IMR-90 (cell line): ENCODE measurements at regions not wholly inside any gene's neighbourhood (a gene's known extent, or its start where the extent isn't known, plus 50 kb on each side); places are given as distances from the start of the nearest gene placed in this dataset.

Experiments used
- CTCF ChIP-seq: conservative IDR thresholded peaks from 2 replicates; pipeline ENCODE4 v1.5.1; 2012; ENCODE audit warnings: mild to moderate bottlenecking, low read depth, low read length, improper control_type of control experiment
- MXI1 ChIP-seq: IDR thresholded peaks from 2 replicates; pipeline ENCODE4 v1.6.1; 2012; ENCODE audit warnings: low read depth, mild to moderate bottlenecking, low read length, moderate library complexity, borderline replicate concordance
- POLR2A ChIP-seq: IDR thresholded peaks from 2 replicates; pipeline ENCODE4 v1.6.1; 2012; ENCODE audit warnings: mild to moderate bottlenecking, low read depth, low read length

GRCh38 chrX:150051096-150051495, 112.8 kb upstream of the EOLA2 start:
- TF ChIP-seq MXI1: no peak
- no peak for TF ChIP-seq CTCF
- TF ChIP-seq POLR2A: no peak
